Astrocyte (in vitro differentiated cells and primary cell): ENCODE measurements at regions not wholly inside any gene's neighbourhood (a gene's known extent, or its start where the extent isn't known, plus 50 kb on each side); places are given as distances from the start of the nearest gene placed in this dataset.
A peak's percentile ranks its signal among the peaks of the same experiment; 100 is the strongest.

Experiments used
- DNase-seq: peaks from one replicate; pipeline ENCODE4 v3.0.0-alpha.2; 2010; ENCODE audit warnings: low read depth
- FAIRE-seq: peaks from 2 replicates; lab custom pipeline; 2011; peaks lifted over from hg19 to GRCh38; lab: Jason Lieb, UNC
- H2AFZ ChIP-seq: 2 replicates; pipeline ENCODE4 v1.6.0; 2012; ENCODE audit warnings: low read depth, low read length, inconsistent platforms
- H3K27ac ChIP-seq: 2 replicates; pipeline ENCODE4 v1.5.1; 2011; ENCODE audit warnings: low read depth, low read length, inconsistent platforms
- H3K27me3 ChIP-seq: 2 replicates; pipeline ENCODE4 v1.6.0; 2011; ENCODE audit warnings: low read length, inconsistent platforms; ENCODE audit not compliant: insufficient read depth
- H3K36me3 ChIP-seq: 2 replicates; pipeline ENCODE4 v1.5.1; 2011; ENCODE audit warnings: low read length, inconsistent platforms; ENCODE audit not compliant: insufficient read depth
- H3K4me1 ChIP-seq: 2 replicates; pipeline ENCODE4 v1.5.1; 2011; ENCODE audit warnings: low read length, inconsistent platforms; ENCODE audit not compliant: insufficient read depth
- H3K4me2 ChIP-seq: 2 replicates; pipeline ENCODE4 v1.6.0; 2012; ENCODE audit warnings: low read length, inconsistent platforms
- H3K4me3 ChIP-seq: 2 replicates; pipeline ENCODE4 v1.5.1; 2011; ENCODE audit warnings: low read depth, mild to moderate bottlenecking, low read length, inconsistent platforms; ENCODE audit not compliant: insufficient read depth
- H3K79me2 ChIP-seq: 2 replicates; pipeline ENCODE4 v1.6.0; 2012; ENCODE audit warnings: mild to moderate bottlenecking, low read length, inconsistent platforms; ENCODE audit not compliant: insufficient read depth
- H3K9ac ChIP-seq: 2 replicates; pipeline ENCODE4 v1.6.0; 2012; ENCODE audit warnings: mild to moderate bottlenecking, low read length, inconsistent platforms
- H3K9me3 ChIP-seq: 2 replicates; pipeline ENCODE4 v1.5.1; 2012; ENCODE audit warnings: low read depth, mild to moderate bottlenecking, low read length, inconsistent platforms; ENCODE audit not compliant: insufficient read depth
- H4K20me1 ChIP-seq: 2 replicates; pipeline ENCODE4 v1.6.0; 2012; ENCODE audit warnings: low read length, inconsistent platforms; ENCODE audit not compliant: insufficient read depth
- H3K27ac Mint-ChIP-seq: one replicate; pipeline ENCODE4 v1.8.0; 2021; ENCODE audit warnings: mild to moderate bottlenecking, mixed read lengths; ENCODE audit not compliant: unreplicated experiment
- H3K27me3 Mint-ChIP-seq: one replicate; pipeline ENCODE4 v1.8.0; 2021; ENCODE audit warnings: low read depth, mixed read lengths; ENCODE audit not compliant: unreplicated experiment
- H3K36me3 Mint-ChIP-seq: one replicate; pipeline ENCODE4 v1.8.0; 2021; ENCODE audit warnings: low read depth, mixed read lengths; ENCODE audit not compliant: unreplicated experiment
- H3K4me1 Mint-ChIP-seq: one replicate; pipeline ENCODE4 v1.8.0; 2021; ENCODE audit warnings: low read depth, mixed read lengths; ENCODE audit not compliant: unreplicated experiment
- H3K4me3 Mint-ChIP-seq: one replicate; pipeline ENCODE4 v1.8.0; 2021; ENCODE audit warnings: mild to moderate bottlenecking, moderate library complexity, mixed read lengths; ENCODE audit not compliant: unreplicated experiment
- H3K9me3 Mint-ChIP-seq: one replicate; pipeline ENCODE4 v1.8.0; 2021; ENCODE audit warnings: mild to moderate bottlenecking, mixed read lengths; ENCODE audit not compliant: unreplicated experiment
- EZH2 ChIP-seq: IDR thresholded peaks from 2 replicates; pipeline ENCODE4 v1.6.1; 2012; ENCODE audit warnings: mild to moderate bottlenecking, low read length, inconsistent platforms; ENCODE audit not compliant: insufficient read depth
- TF ChIP-seq, protein P1 (sequence below): IDR thresholded peaks from 2 replicates; pipeline ENCODE4 v1.5.1; 2011; ENCODE audit warnings: low read depth, mild to moderate bottlenecking, inconsistent platforms, low read length, moderate library complexity; ENCODE audit not compliant: insufficient read depth

- Mint-ChIP-seq H3K36me3 (no peaks in the 10 kb centered on the region), H3K27me3 (no peaks in the 10 kb centered on the region), H3K9me3 (no peaks in the 10 kb centered on the region), H3K4me3 (no peak overlapping the region), H3K27ac (no peak overlapping the region), H3K4me1 (peaks cover 5% of the 10 kb centered on the region)
- FAIRE-seq, result no peak
- no peak overlapping the region for H2AFZ ChIP-seq
- H3K4me1 ChIP-seq, result peaks cover 7% of the 10 kb centered on the region
- H3K79me2 ChIP-seq, result no peaks in the 10 kb centered on the region
- H3K27ac ChIP-seq, result no peak overlapping the region
- no peaks in the 10 kb centered on the region for H3K9me3 ChIP-seq
- TF ChIP-seq EZH2, result no peak
- TF ChIP-seq, protein P1, sequence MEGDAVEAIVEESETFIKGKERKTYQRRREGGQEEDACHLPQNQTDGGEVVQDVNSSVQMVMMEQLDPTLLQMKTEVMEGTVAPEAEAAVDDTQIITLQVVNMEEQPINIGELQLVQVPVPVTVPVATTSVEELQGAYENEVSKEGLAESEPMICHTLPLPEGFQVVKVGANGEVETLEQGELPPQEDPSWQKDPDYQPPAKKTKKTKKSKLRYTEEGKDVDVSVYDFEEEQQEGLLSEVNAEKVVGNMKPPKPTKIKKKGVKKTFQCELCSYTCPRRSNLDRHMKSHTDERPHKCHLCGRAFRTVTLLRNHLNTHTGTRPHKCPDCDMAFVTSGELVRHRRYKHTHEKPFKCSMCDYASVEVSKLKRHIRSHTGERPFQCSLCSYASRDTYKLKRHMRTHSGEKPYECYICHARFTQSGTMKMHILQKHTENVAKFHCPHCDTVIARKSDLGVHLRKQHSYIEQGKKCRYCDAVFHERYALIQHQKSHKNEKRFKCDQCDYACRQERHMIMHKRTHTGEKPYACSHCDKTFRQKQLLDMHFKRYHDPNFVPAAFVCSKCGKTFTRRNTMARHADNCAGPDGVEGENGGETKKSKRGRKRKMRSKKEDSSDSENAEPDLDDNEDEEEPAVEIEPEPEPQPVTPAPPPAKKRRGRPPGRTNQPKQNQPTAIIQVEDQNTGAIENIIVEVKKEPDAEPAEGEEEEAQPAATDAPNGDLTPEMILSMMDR, result no peak
- H3K4me3 ChIP-seq, result no peak overlapping the region
- no peaks in the 10 kb centered on the region for H4K20me1 ChIP-seq
- no peaks in the 10 kb centered on the region for H3K36me3 ChIP-seq
- H3K4me2 ChIP-seq, result no peak overlapping the region
- H3K9ac ChIP-seq, result no peak overlapping the region
- no peaks in the 10 kb centered on the region for H3K27me3 ChIP-seq
- no peak for DNase-seq
Observed at GRCh38 chr1:198463709-198464108, 76.8 kb downstream of the ATP6V1G3 start.

GRCh38 chr1:198462365-198463019 is 78.0 kb downstream of the ATP6V1G3 start:
- no peaks in the 10 kb centered on the region for H4K20me1 ChIP-seq
- no peak overlapping the region for H3K4me3 Mint-ChIP-seq
- no peaks in the 10 kb centered on the region for H3K36me3 Mint-ChIP-seq
- H3K4me3 ChIP-seq, result no peak overlapping the region
- peaks cover 4% of the 10 kb centered on the region for H3K4me1 ChIP-seq
- H3K9me3 ChIP-seq, result no peaks in the 10 kb centered on the region
- H3K4me2 ChIP-seq, result no peak overlapping the region
- H3K9me3 Mint-ChIP-seq, result no peaks in the 10 kb centered on the region
- H3K27me3 ChIP-seq, result no peaks in the 10 kb centered on the region
- no peak for TF ChIP-seq EZH2
- TF ChIP-seq, protein P1, result no peak
- no peaks in the 10 kb centered on the region for H3K79me2 ChIP-seq
- no peak overlapping the region for H2AFZ ChIP-seq
- H3K9ac ChIP-seq, result no peak overlapping the region
- H3K4me1 Mint-ChIP-seq, result peaks cover 5% of the 10 kb centered on the region
- no peak overlapping the region for H3K27ac Mint-ChIP-seq
- no peaks in the 10 kb centered on the region for H3K27me3 Mint-ChIP-seq
- H3K36me3 ChIP-seq, result no peaks in the 10 kb centered on the region
- DNase-seq, result peak; percentile 52
- no peak overlapping the region for H3K27ac ChIP-seq
- FAIRE-seq, result peak; percentile 96

DNA sequence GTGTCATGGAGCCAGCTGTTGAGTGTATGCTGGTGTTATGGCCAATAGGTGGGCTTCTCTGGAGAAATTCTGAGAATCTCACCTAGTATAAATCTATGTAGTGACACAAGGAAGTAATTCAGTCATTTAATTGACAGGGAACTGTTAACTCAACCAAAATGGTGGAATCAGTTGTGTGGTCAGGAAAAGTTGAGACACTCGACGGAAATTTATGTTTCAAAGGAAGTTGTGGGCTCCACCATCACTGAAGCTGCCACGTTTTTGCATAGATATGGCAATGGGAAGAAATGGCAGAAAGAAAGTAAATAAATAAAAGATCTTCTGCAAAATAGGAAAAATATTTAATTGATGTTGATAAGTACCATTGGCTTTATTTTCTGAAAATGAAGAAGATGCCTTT is 84.5 kb downstream of the ATP6V1G3 start:
- H3K4me3 ChIP-seq, result no peak overlapping the region
- Mint-ChIP-seq H3K9me3 (no peaks in the 10 kb centered on the region), H3K27ac (no peak overlapping the region), H3K4me1 (no peaks in the 10 kb centered on the region), H3K36me3 (no peaks in the 10 kb centered on the region), H3K27me3 (no peaks in the 10 kb centered on the region), H3K4me3 (no peak overlapping the region)
- H3K4me2 ChIP-seq, result no peak overlapping the region
- DNase-seq (no peak), FAIRE-seq (no peak)
- no peak for TF ChIP-seq EZH2
- TF ChIP-seq, protein P1, result no peak
- no peaks in the 10 kb centered on the region for H3K9me3 ChIP-seq
- H3K79me2 ChIP-seq, result no peaks in the 10 kb centered on the region
- no peak overlapping the region for H2AFZ ChIP-seq
- H3K4me1 ChIP-seq, result no peaks in the 10 kb centered on the region
- H4K20me1 ChIP-seq, result no peaks in the 10 kb centered on the region
- no peaks in the 10 kb centered on the region for H3K36me3 ChIP-seq
- H3K27ac ChIP-seq, result no peak overlapping the region
- no peaks in the 10 kb centered on the region for H3K27me3 ChIP-seq
- H3K9ac ChIP-seq, result no peak overlapping the region
